GM19328 (cell line): ENCODE measurements at regions not wholly inside any gene's neighbourhood (a gene's known extent, or its start where the extent isn't known, plus 50 kb on each side); places are given as distances from the start of the nearest gene placed in this dataset.

Source experiments
- ATAC-seq: cut with Tn5 transposase; IDR thresholded peaks from one replicate; pipeline ENCODE4 v1.9.1; 2021; ENCODE audit warnings: mild to moderate bottlenecking, moderate library complexity; ENCODE audit not compliant: unreplicated experiment

- ATAC-seq = no peak
Measured at GRCh38 chr4:20393486-20394100, 141.9 kb downstream of the SLIT2 start.

- no peak for ATAC-seq
Measured at GRCh38 chr4:20394512-20394911, 142.8 kb downstream of the SLIT2 start.

GRCh38 chr4:20395160-20395773, 143.6 kb downstream of the SLIT2 start:
- no peak for ATAC-seq

- ATAC-seq = peak; percentile 74
Measured at GRCh38 chr4:20403290-20403689, 151.6 kb downstream of the SLIT2 start.

GRCh38 chr4:20403846-20404245, 152.1 kb downstream of the SLIT2 start:
- no peak for ATAC-seq

GRCh38 chr4:20408611-20409010, 156.9 kb downstream of the SLIT2 start:
- ATAC-seq = no peak

- ATAC-seq = no peak
Measured at GRCh38 chr4:20412072-20412471, 160.4 kb downstream of the SLIT2 start.

- no peak for ATAC-seq
Measured at GRCh38 chr4:20416800-20417199, 165.1 kb downstream of the SLIT2 start.

GRCh38 chr4:20418861-20419451, 167.3 kb downstream of the SLIT2 start:
- peak; percentile 97 for ATAC-seq

- no peak for ATAC-seq
Measured at GRCh38 chr4:20420916-20421602, 169.4 kb downstream of the SLIT2 start.

- ATAC-seq = no peak
Measured at GRCh38 chr4:20421603-20421985, 169.9 kb downstream of the SLIT2 start.

- ATAC-seq = peak; percentile 59
Measured at GRCh38 chr4:20422398-20422797, 170.7 kb downstream of the SLIT2 start.

GRCh38 chr4:20423420-20423819, 171.7 kb downstream of the SLIT2 start:
- ATAC-seq = no peak

- ATAC-seq = no peak
Measured at GRCh38 chr4:20426028-20426427, 174.3 kb downstream of the SLIT2 start.

GRCh38 chr4:20428436-20429160, 176.9 kb downstream of the SLIT2 start:
- no peak for ATAC-seq

- ATAC-seq = no peak
Measured at GRCh38 chr4:20430259-20430941, 178.7 kb downstream of the SLIT2 start.

GRCh38 chr4:20431543-20431951, 179.8 kb downstream of the SLIT2 start:
- ATAC-seq = no peak

GRCh38 chr4:20432088-20432487, 180.4 kb downstream of the SLIT2 start:
- no peak for ATAC-seq

- ATAC-seq = no peak
Measured at GRCh38 chr4:20433097-20433705, 181.5 kb downstream of the SLIT2 start.

- no peak for ATAC-seq
Measured at GRCh38 chr4:20440170-20440569, 188.5 kb downstream of the SLIT2 start.
